ENCODE measurements at regions not wholly inside any gene's neighbourhood (a gene's known extent, or its start where the extent isn't known, plus 50 kb on each side); places are given as distances from the start of the nearest gene placed in this dataset.

DNA sequence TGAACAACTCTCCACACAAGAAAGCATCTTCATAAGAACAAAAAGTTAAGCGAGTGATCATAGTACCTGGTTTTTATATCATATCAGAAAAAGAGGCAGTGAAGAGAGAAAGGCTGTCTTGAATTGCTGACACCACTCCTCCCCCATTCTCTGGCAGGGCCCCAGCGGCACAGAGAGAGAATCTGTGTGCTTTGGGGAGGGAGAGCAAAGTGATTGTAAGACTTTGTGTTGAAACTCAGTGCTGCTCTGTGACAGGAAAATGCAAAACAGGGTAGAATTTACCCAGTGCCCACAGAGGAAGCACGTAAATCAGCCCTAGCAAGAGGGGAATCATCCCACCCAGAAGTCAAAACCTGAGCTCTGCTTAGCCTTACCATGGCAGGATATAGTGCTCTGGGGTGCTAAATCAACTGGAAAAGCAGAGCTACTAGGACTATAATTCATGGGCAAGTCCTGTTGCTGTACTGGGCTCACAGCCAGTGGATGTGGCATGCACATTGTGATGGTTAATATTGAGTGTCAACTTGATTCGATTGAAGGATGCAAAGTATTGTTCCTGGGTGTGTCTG, 174.6 kb downstream of the PRR32 start (continued):
- TF ChIP-seq AGO1 (IDR thresholded peaks at IDR 0.05; ENCODE audit: low read depth, low read length, poor library complexity, severe bottlenecking): no peak
- TF ChIP-seq ZNF589 (CRISPR knock-in tag; conservative IDR thresholded peaks at IDR 0.05): no peak
- TF ChIP-seq CHD4 (IDR thresholded peaks at IDR 0.05; ENCODE audit: borderline replicate concordance, low read length): no peak

GRCh38 chrX:127011629-127012028, 192.1 kb downstream of the PRR32 start:
- Histone ChIP-seq H3K4me2 (ENCODE audit: low read depth, low read length) (no peak overlapping the region), H2AFZ (ENCODE audit: low read length) (no peak overlapping the region), H4K20me1 (ENCODE audit: insufficient read depth, low read length) (no peaks in the 10 kb centered on the region), H3K27ac (ENCODE audit: extremely low read length, insufficient read depth, low read length) (no peak overlapping the region), H3K9ac (ENCODE audit: insufficient read depth, low read depth, low read length) (no peak overlapping the region), H3K9me3 (ENCODE audit: low read length) (peaks cover 39% of the 10 kb centered on the region), H3K79me2 (ENCODE audit: insufficient read depth, low read length) (no peaks in the 10 kb centered on the region), H3K27me3 (ENCODE audit: control insufficient read depth in 1 of 2, insufficient read depth in 2 of 2, low read length in 2 of 2) (no peaks in the 10 kb centered on the region), H3K4me3 (replicated peaks in 1 of 3; ENCODE audit: insufficient read depth in 1 of 3, low read depth in 2 of 3, low read length in 3 of 3) (no peak overlapping the region), H3K4me1 (ENCODE audit: insufficient read depth, low read length) (no peaks in the 10 kb centered on the region), H3K36me3 (replicated peaks in 1 of 2; ENCODE audit: control insufficient read depth in 1 of 2, insufficient read depth in 2 of 2, low read length in 2 of 2) (no peaks in the 10 kb centered on the region)
- BruUV-seq (replicated peaks): no TSS peak
- in situ Hi-C loops (cut with HindIII; ENCODE audit: extremely low pct_ligation_motif_present, low pct_unique_long_range_greater_than_20kb) (no loop called here), intact Hi-C loops (cut with micrococcal nuclease; ENCODE audit: unreplicated experiment) (no loop called here)
- 3% methylated on average over 2 of the region's 2 CpGs for WGBS (ENCODE audit: low lambda C conversion rate)
- ATAC-seq: no peak
- ChIA-PET POLR2A (no interaction called here), CTCF (ENCODE audit: low intra/inter-chr PET ratio, low total read pairs) (no interaction called here)
- no peak for FAIRE-seq
- no peak for DNase-seq (ENCODE audit: low spot score)
- TF ChIP-seq RNF219 (CRISPR knock-in tag; IDR thresholded peaks at IDR 0.05) (no peak), ZNF670 (CRISPR knock-in tag; IDR thresholded peaks at IDR 0.05; ENCODE audit: borderline replicate concordance) (no peak), ZGPAT (CRISPR knock-in tag; IDR thresholded peaks at IDR 0.05) (no peak), SIX1 (CRISPR knock-in tag; IDR thresholded peaks at IDR 0.05; ENCODE audit: borderline replicate concordance) (no peak), ZNF749 (CRISPR knock-in tag; IDR thresholded peaks at IDR 0.05; ENCODE audit: borderline replicate concordance) (no peak), ZNF431 (CRISPR knock-in tag; IDR thresholded peaks at IDR 0.05; ENCODE audit: borderline replicate concordance, low read depth) (no peak)
- TF ChIP-seq, protein P1, sequence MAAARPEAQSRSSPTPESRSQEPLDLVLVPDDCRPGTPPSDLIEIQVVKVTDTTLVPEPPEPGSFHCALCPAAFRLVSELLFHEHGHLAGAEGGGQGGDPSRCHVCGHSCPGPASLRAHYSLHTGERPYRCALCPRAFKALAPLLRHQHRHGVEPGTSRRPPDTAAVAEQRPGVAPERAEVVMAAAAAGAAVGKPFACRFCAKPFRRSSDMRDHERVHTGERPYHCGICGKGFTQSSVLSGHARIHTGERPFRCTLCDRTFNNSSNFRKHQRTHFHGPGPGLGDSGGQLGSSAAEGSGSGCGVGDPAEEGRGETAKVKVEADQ (CRISPR knock-in tag; IDR thresholded peaks at IDR 0.05; ENCODE audit: borderline replicate concordance): no peak
- TF ChIP-seq, protein P2, sequence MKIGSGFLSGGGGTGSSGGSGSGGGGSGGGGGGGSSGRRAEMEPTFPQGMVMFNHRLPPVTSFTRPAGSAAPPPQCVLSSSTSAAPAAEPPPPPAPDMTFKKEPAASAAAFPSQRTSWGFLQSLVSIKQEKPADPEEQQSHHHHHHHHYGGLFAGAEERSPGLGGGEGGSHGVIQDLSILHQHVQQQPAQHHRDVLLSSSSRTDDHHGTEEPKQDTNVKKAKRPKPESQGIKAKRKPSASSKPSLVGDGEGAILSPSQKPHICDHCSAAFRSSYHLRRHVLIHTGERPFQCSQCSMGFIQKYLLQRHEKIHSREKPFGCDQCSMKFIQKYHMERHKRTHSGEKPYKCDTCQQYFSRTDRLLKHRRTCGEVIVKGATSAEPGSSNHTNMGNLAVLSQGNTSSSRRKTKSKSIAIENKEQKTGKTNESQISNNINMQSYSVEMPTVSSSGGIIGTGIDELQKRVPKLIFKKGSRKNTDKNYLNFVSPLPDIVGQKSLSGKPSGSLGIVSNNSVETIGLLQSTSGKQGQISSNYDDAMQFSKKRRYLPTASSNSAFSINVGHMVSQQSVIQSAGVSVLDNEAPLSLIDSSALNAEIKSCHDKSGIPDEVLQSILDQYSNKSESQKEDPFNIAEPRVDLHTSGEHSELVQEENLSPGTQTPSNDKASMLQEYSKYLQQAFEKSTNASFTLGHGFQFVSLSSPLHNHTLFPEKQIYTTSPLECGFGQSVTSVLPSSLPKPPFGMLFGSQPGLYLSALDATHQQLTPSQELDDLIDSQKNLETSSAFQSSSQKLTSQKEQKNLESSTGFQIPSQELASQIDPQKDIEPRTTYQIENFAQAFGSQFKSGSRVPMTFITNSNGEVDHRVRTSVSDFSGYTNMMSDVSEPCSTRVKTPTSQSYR (CRISPR knock-in tag; IDR thresholded peaks at IDR 0.05; ENCODE audit: borderline replicate concordance): no peak

Data from HepG2 (cell line).